SH-SY5Y (cell line): ENCODE measurements at regions not wholly inside any gene's neighbourhood (a gene's known extent, or its start where the extent isn't known, plus 50 kb on each side); places are given as distances from the start of the nearest gene placed in this dataset.

Experiments used
- GATA2 ChIP-seq: IDR thresholded peaks from 2 replicates; pipeline ENCODE4 v1.6.1; 2011; ENCODE audit warnings: mild to moderate bottlenecking, low read depth, low read length
- GATA3 ChIP-seq: IDR thresholded peaks from 2 replicates; pipeline ENCODE4 v1.6.1; 2011; ENCODE audit warnings: low read depth, mild to moderate bottlenecking, low read length, moderate library complexity

GRCh38 chr3:70870576-70870975 is 558.1 kb upstream of the MDFIC2 start:
- TF ChIP-seq GATA2 (no peak), GATA3 (no peak)
